ENCODE measurements at regions not wholly inside any gene's neighbourhood (a gene's known extent, or its start where the extent isn't known, plus 50 kb on each side); places are given as distances from the start of the nearest gene placed in this dataset.
"Not testable (repeated sequence)": the region's sequence is repeated elsewhere in the genome, so short reads cannot be mapped to it uniquely, and the experiment has no call there.

- Mint-ChIP-seq H3K27ac (no peak overlapping the region), H3K4me1 (ENCODE audit: low read depth) (no peaks in the 10 kb centered on the region), H3K27me3 (no peaks in the 10 kb centered on the region), H3K36me3 (ENCODE audit: insufficient read depth) (no peaks in the 10 kb centered on the region), H3K4me3 (ENCODE audit: low read depth) (no peak overlapping the region), H3K9me3 (ENCODE audit: low read depth) (peaks cover 11% of the 10 kb centered on the region)
- TF ChIP-seq CTCF (IDR thresholded peaks at IDR 0.05; ENCODE audit: unreplicated experiment), result no peak
- DNase-seq (ENCODE audit: low spot score, unreplicated experiment), result no peak
Measured at GRCh38 chr13:60661521-60661920, 264.5 kb downstream of the TDRD3 start.

GRCh38 chr13:60657586-60657985 is 260.6 kb downstream of the TDRD3 start:
- H3K36me3 Mint-ChIP-seq (ENCODE audit: insufficient read depth); H3K27me3 Mint-ChIP-seq; H3K4me1 Mint-ChIP-seq (ENCODE audit: low read depth); DNase-seq (ENCODE audit: low spot score, unreplicated experiment); H3K4me3 Mint-ChIP-seq (ENCODE audit: low read depth); H3K27ac Mint-ChIP-seq: not testable (repeated sequence)
- peaks cover 11% of the 10 kb centered on the region for H3K9me3 Mint-ChIP-seq (ENCODE audit: low read depth)

GRCh38 chr13:60655256-60655655 is 258.2 kb downstream of the TDRD3 start:
- H3K9me3 Mint-ChIP-seq (ENCODE audit: low read depth), result peaks cover 11% of the 10 kb centered on the region
- peaks cover 3% of the 10 kb centered on the region for H3K4me1 Mint-ChIP-seq (ENCODE audit: low read depth)
- no peak for DNase-seq (ENCODE audit: low spot score, unreplicated experiment)
- no peak overlapping the region for H3K27ac Mint-ChIP-seq
- no peaks in the 10 kb centered on the region for H3K27me3 Mint-ChIP-seq
- no peak overlapping the region for H3K4me3 Mint-ChIP-seq (ENCODE audit: low read depth)
- no peak for TF ChIP-seq CTCF (IDR thresholded peaks at IDR 0.05; ENCODE audit: unreplicated experiment)
- H3K36me3 Mint-ChIP-seq (ENCODE audit: insufficient read depth), result no peaks in the 10 kb centered on the region

- DNase-seq (ENCODE audit: low spot score, unreplicated experiment), result no peak
- H3K27ac Mint-ChIP-seq, result no peak overlapping the region
- no peaks in the 10 kb centered on the region for H3K27me3 Mint-ChIP-seq
- H3K36me3 Mint-ChIP-seq (ENCODE audit: insufficient read depth), result no peaks in the 10 kb centered on the region
- peaks cover 8% of the 10 kb centered on the region for H3K9me3 Mint-ChIP-seq (ENCODE audit: low read depth)
- no peak overlapping the region for H3K4me3 Mint-ChIP-seq (ENCODE audit: low read depth)
- H3K4me1 Mint-ChIP-seq (ENCODE audit: low read depth), result peaks cover 3% of the 10 kb centered on the region
- TF ChIP-seq CTCF (IDR thresholded peaks at IDR 0.05; ENCODE audit: unreplicated experiment), result peak; percentile 52
Measured at GRCh38 chr13:60654415-60654814, 257.4 kb downstream of the TDRD3 start.

GRCh38 chr13:60647547-60647946 is 250.5 kb downstream of the TDRD3 start:
- no peaks in the 10 kb centered on the region for H3K9me3 Mint-ChIP-seq (ENCODE audit: low read depth)
- TF ChIP-seq CTCF (IDR thresholded peaks at IDR 0.05; ENCODE audit: unreplicated experiment), result no peak
- DNase-seq (ENCODE audit: low spot score, unreplicated experiment), result no peak
- H3K27me3 Mint-ChIP-seq, result no peaks in the 10 kb centered on the region
- H3K4me3 Mint-ChIP-seq (ENCODE audit: low read depth), result no peak overlapping the region
- peaks cover 5% of the 10 kb centered on the region for H3K4me1 Mint-ChIP-seq (ENCODE audit: low read depth)
- H3K27ac Mint-ChIP-seq, result no peak overlapping the region
- no peaks in the 10 kb centered on the region for H3K36me3 Mint-ChIP-seq (ENCODE audit: insufficient read depth)

- H3K36me3 Mint-ChIP-seq (ENCODE audit: insufficient read depth), result no peaks in the 10 kb centered on the region
- no peak overlapping the region for H3K27ac Mint-ChIP-seq
- no peak overlapping the region for H3K4me3 Mint-ChIP-seq (ENCODE audit: low read depth)
- H3K4me1 Mint-ChIP-seq (ENCODE audit: low read depth), result peaks cover 5% of the 10 kb centered on the region
- no peak for TF ChIP-seq CTCF (IDR thresholded peaks at IDR 0.05; ENCODE audit: unreplicated experiment)
- H3K9me3 Mint-ChIP-seq (ENCODE audit: low read depth), result no peaks in the 10 kb centered on the region
- no peaks in the 10 kb centered on the region for H3K27me3 Mint-ChIP-seq
- DNase-seq (ENCODE audit: low spot score, unreplicated experiment), result no peak
Measured at GRCh38 chr13:60646620-60647019, 249.6 kb downstream of the TDRD3 start.

All from progenitor cell of endocrine pancreas (in vitro differentiated cells).